ENCODE measurements at regions not wholly inside any gene's neighbourhood (a gene's known extent, or its start where the extent isn't known, plus 50 kb on each side); places are given as distances from the start of the nearest gene placed in this dataset.
"Not testable (repeated sequence)": the region's sequence is repeated elsewhere in the genome, so short reads cannot be mapped to it uniquely, and the experiment has no call there.

GRCh38 chr13:79989217-79989661 lies 351.7 kb downstream of the SPRY2 start:
- TF ChIP-seq, protein P1, sequence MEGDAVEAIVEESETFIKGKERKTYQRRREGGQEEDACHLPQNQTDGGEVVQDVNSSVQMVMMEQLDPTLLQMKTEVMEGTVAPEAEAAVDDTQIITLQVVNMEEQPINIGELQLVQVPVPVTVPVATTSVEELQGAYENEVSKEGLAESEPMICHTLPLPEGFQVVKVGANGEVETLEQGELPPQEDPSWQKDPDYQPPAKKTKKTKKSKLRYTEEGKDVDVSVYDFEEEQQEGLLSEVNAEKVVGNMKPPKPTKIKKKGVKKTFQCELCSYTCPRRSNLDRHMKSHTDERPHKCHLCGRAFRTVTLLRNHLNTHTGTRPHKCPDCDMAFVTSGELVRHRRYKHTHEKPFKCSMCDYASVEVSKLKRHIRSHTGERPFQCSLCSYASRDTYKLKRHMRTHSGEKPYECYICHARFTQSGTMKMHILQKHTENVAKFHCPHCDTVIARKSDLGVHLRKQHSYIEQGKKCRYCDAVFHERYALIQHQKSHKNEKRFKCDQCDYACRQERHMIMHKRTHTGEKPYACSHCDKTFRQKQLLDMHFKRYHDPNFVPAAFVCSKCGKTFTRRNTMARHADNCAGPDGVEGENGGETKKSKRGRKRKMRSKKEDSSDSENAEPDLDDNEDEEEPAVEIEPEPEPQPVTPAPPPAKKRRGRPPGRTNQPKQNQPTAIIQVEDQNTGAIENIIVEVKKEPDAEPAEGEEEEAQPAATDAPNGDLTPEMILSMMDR (IDR thresholded peaks at IDR 0.05): no peak
- ATAC-seq (ENCODE audit: low FRiP score) (no peak), DNase-seq (ENCODE audit: low spot score) (no peak)

DNA sequence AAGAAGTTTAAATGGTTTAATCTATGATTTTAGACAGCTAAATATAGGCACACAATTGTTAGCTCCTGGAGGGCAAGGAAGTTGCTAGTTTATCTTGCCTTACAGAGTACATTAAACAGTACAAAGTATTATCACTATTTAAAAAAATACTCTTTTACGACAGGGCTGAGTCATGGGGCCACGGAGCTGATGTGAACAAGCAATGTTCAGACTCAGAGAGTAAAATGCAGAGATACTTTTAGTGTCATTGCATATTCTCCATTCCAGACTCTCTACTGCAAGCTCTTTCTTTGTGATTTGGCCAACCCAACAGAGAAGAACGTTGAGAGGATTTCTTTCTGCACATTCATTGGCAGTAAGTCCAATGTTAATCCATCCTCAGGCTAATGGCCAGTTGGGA lies 352.4 kb downstream of the SPRY2 start:
- ATAC-seq (ENCODE audit: low FRiP score) (no peak), DNase-seq (ENCODE audit: low spot score) (no peak)
- TF ChIP-seq, protein P1 (IDR thresholded peaks at IDR 0.05): no peak

DNA sequence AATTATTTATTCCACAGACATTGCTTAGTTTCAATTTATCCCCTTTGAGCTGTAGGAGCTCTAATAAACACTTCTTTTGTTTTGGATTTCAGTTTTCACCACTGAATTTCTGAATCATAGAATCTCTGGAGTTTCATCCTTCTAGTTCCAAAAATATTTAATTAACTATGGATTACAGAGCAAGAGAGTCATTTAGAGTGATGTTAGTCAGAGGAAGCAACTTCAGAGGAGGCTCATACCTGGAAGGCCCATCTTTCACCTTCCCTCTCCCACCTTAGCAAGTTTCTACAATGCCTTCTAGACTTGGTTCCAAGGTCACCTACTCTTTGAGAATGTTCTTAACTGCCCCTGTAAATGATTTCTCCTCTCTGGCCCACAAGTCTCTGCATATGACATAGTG lies 353.2 kb downstream of the SPRY2 start:
- DNase-seq (ENCODE audit: low spot score) (no peak), ATAC-seq (ENCODE audit: low FRiP score) (no peak)
- TF ChIP-seq, protein P1 (IDR thresholded peaks at IDR 0.05): no peak

- ATAC-seq (ENCODE audit: low FRiP score) (no peak), DNase-seq (ENCODE audit: low spot score) (no peak)
- TF ChIP-seq, protein P1 (IDR thresholded peaks at IDR 0.05): no peak
Observed at GRCh38 chr13:79987323-79987722, 353.6 kb downstream of the SPRY2 start.

DNA sequence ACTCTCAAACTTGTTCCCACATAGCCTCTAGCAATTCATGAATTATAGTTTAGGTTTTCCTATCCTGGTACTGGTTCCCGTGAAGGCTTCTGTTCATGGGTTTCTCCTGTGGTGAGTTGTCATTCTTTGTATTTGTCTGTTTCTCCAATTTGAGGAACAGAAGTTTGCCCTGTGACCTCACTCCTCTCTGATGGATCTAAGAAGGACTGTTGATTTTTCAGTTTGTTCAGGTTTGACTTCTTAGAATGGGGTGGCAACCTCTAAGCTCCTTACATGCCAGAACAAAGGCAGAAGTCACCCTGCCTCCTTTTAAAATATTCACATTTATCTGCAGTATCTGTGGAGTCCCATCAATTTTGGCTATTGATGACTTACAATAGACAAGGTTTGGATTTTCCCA lies 354.0 kb downstream of the SPRY2 start:
- DNase-seq (ENCODE audit: low spot score) (no peak), ATAC-seq (ENCODE audit: low FRiP score) (no peak)
- TF ChIP-seq, protein P1 (IDR thresholded peaks at IDR 0.05): no peak

- ATAC-seq (ENCODE audit: low FRiP score); DNase-seq (ENCODE audit: low spot score): not testable (repeated sequence)
Observed at GRCh38 chr13:79974935-79975650, 365.8 kb downstream of the SPRY2 start.

GRCh38 chr13:79973533-79973963 lies 367.4 kb downstream of the SPRY2 start:
- TF ChIP-seq, protein P1 (IDR thresholded peaks at IDR 0.05): no peak
- DNase-seq (ENCODE audit: low spot score) (no peak), ATAC-seq (ENCODE audit: low FRiP score) (peak; percentile 44)

Measured in omental fat pad (tissue), 3 donors.